GM23338 (cell line): ENCODE measurements at regions not wholly inside any gene's neighbourhood (a gene's known extent, or its start where the extent isn't known, plus 50 kb on each side); places are given as distances from the start of the nearest gene placed in this dataset.

Source experiments
- ATAC-seq: fragments of 200-7000 bp; cut with Tn5 transposase; 3 replicates; pipeline ENCODE4 v1.9.1; 2020
- DNase-seq: peaks from one replicate; pipeline ENCODE4 v3.0.0-alpha.2; 2015; ENCODE audit warnings: low spot score
- H2AFZ ChIP-seq: fragments of 200-600 bp; sonication (generic); 2 replicates; pipeline ENCODE4 v1.8.0; 2016; ENCODE audit warnings: antibody characterized with exemption, mild to moderate bottlenecking, moderate library complexity
- H3F3A ChIP-seq: fragments of 200-600 bp; sonication (generic); replicated peaks from 2 replicates; pipeline ENCODE4 v1.8.0; 2017; ENCODE audit warnings: antibody characterized with exemption, mixed run types, low read depth
- H3K27ac ChIP-seq: fragments of 200-600 bp; sonication (generic); 2 replicates; pipeline ENCODE4 v1.6.1; 2016; ENCODE audit warnings: low read depth
- H3K27me3 ChIP-seq: fragments of 200-600 bp; sonication (generic); 2 replicates; pipeline ENCODE4 v1.8.0; 2016; ENCODE audit warnings: mild to moderate bottlenecking, mixed run types, moderate library complexity; ENCODE audit not compliant: insufficient read depth
- H3K36me3 ChIP-seq: fragments of 200-600 bp; sonication (generic); 2 replicates; pipeline ENCODE4 v1.8.0; 2016; ENCODE audit warnings: mild to moderate bottlenecking; ENCODE audit not compliant: insufficient read depth
- H3K4me1 ChIP-seq: fragments of 200-600 bp; sonication (generic); 2 replicates; pipeline ENCODE4 v1.8.0; 2016; ENCODE audit warnings: mild to moderate bottlenecking, moderate library complexity; ENCODE audit not compliant: insufficient read depth
- H3K4me2 ChIP-seq: fragments of 200-600 bp; sonication (generic); 2 replicates; pipeline ENCODE4 v1.7.1; 2017; ENCODE audit warnings: mixed run types
- H3K4me3 ChIP-seq: fragments of 200-600 bp; sonication (generic); 2 replicates; pipeline ENCODE4 v1.6.1; 2016; ENCODE audit warnings: mixed run types
- H3K79me2 ChIP-seq: fragments of 200-600 bp; sonication (generic); replicated peaks from 2 replicates; pipeline ENCODE4 v1.8.0; 2017; ENCODE audit warnings: mild to moderate bottlenecking; ENCODE audit not compliant: insufficient read depth
- H3K9me2 ChIP-seq: fragments of 200-600 bp; sonication (generic); 2 replicates; pipeline ENCODE4 v1.8.0; 2017; ENCODE audit not compliant: insufficient read depth
- H4K20me1 ChIP-seq: fragments of 200-600 bp; sonication (generic); replicated peaks from 2 replicates; pipeline ENCODE4 v1.8.0; 2017; ENCODE audit warnings: mild to moderate bottlenecking; ENCODE audit not compliant: insufficient read depth
- H3K27ac Mint-ChIP-seq: 2 replicates; pipeline ENCODE4 v1.8.0; 2020; ENCODE audit warnings: inconsistent platforms, mild to moderate bottlenecking, moderate library complexity, mixed read lengths
- H3K27me3 Mint-ChIP-seq: 3 replicates; pipeline ENCODE4 v1.8.0; 2022; ENCODE audit warnings: low read depth, mild to moderate bottlenecking, moderate library complexity, mixed read lengths, inconsistent platforms; ENCODE audit not compliant: insufficient read depth, poor library complexity
- H3K36me3 Mint-ChIP-seq: 3 replicates; pipeline ENCODE4 v1.8.0; 2021; ENCODE audit warnings: low read depth, mild to moderate bottlenecking, inconsistent platforms, moderate library complexity, mixed read lengths
- H3K4me1 Mint-ChIP-seq: 3 replicates; pipeline ENCODE4 v1.8.0; 2020; ENCODE audit warnings: mild to moderate bottlenecking, inconsistent platforms, mixed read lengths
- H3K4me3 Mint-ChIP-seq: 3 replicates; pipeline ENCODE4 v1.8.0; 2021; ENCODE audit warnings: moderate library complexity, mild to moderate bottlenecking, inconsistent platforms, mixed read lengths
- H3K9me3 Mint-ChIP-seq: 3 replicates; pipeline ENCODE4 v1.8.0; 2020; ENCODE audit warnings: moderate library complexity, mild to moderate bottlenecking, inconsistent platforms, mixed read lengths
- CREB1 ChIP-seq: fragments of 250-450 bp; sonication (Bioruptor Pico); IDR thresholded peaks from 2 replicates; pipeline ENCODE4 v1.5.0; 2020; ENCODE audit warnings: low read depth, mild to moderate bottlenecking, moderate library complexity
- CTCF ChIP-seq, 2 experiments: fragments of 200-600 bp in 1 of 2; sonication (generic) in 1 of 2; conservative IDR thresholded peaks; 2 replicates each; pipeline versions ENCODE4 v1.5.1 to v1.6.1; 2016 to 2017; ENCODE audit warnings: antibody characterized with exemption in 2 of 2, low read depth in 2 of 2, mild to moderate bottlenecking in 2 of 2, moderate library complexity in 1 of 2
- ETS1 ChIP-seq: IDR thresholded peaks from 2 replicates; pipeline ENCODE4 v1.6.1; 2016; ENCODE audit warnings: antibody characterized with exemption
- JUNB ChIP-seq: IDR thresholded peaks from one replicate; pipeline ENCODE4 v1.6.1; 2016; ENCODE audit warnings: antibody characterized with exemption; ENCODE audit not compliant: unreplicated experiment
- POLR2AphosphoS5 ChIP-seq: IDR thresholded peaks from 2 replicates; pipeline ENCODE4 v1.6.1; 2016; ENCODE audit warnings: antibody characterized with exemption, low read depth
- REST ChIP-seq: IDR thresholded peaks from one replicate; pipeline ENCODE4 v1.6.1; 2018; ENCODE audit warnings: antibody characterized with exemption; ENCODE audit not compliant: unreplicated experiment
- STAT1 ChIP-seq: IDR thresholded peaks from one replicate; pipeline ENCODE4 v1.6.1; 2016; ENCODE audit warnings: antibody characterized with exemption; ENCODE audit not compliant: unreplicated experiment
- ZNF331 ChIP-seq: fragments of 250-450 bp; sonication (Bioruptor Pico); IDR thresholded peaks from 2 replicates; pipeline ENCODE4 v1.5.0; 2020; ENCODE audit warnings: low read depth, mild to moderate bottlenecking, moderate library complexity
- ZNF462 ChIP-seq: fragments of 250-450 bp; sonication (Bioruptor Pico); IDR thresholded peaks from 2 replicates; pipeline ENCODE4 v1.5.0; 2020; ENCODE audit warnings: mild to moderate bottlenecking, moderate library complexity

GRCh38 chrX:145716226-145716625 is 101.4 kb upstream of the SLITRK2 start:
- Mint-ChIP-seq H3K9me3 (peaks cover 60% of the 10 kb centered on the region), H3K27me3 (no peaks in the 10 kb centered on the region), H3K36me3 (0 out of 3 replicates have a peak, but pooled peaks cover 3% of the 10 kb centered on the region), H3K27ac (no peak overlapping the region), H3K4me3 (no peak overlapping the region), H3K4me1 (no peaks in the 10 kb centered on the region)
- no peaks in the 10 kb centered on the region for H3F3A ChIP-seq
- H2AFZ ChIP-seq, result no peak overlapping the region
- no peak overlapping the region for H3K4me2 ChIP-seq
- H4K20me1 ChIP-seq, result no peaks in the 10 kb centered on the region
- H3K27ac ChIP-seq, result no peak overlapping the region
- no peaks in the 10 kb centered on the region for H3K4me1 ChIP-seq
- H3K27me3 ChIP-seq, result no peaks in the 10 kb centered on the region
- H3K36me3 ChIP-seq, result no peaks in the 10 kb centered on the region
- no peaks in the 10 kb centered on the region for H3K79me2 ChIP-seq
- no peak for DNase-seq
- TF ChIP-seq STAT1 (no peak), ZNF331 (no peak), REST (no peak), CTCF (conservative IDR thresholded peaks at IDR 0.05; ENCODE audit: low read depth in 2 of 2) (no peak), ZNF462 (CRISPR knock-in tag) (no peak), CREB1 (CRISPR knock-in tag) (no peak), ETS1 (no peak), POLR2AphosphoS5 (no peak), JUNB (no peak)
- H3K9me2 ChIP-seq, result no peaks in the 10 kb centered on the region
- ATAC-seq, result no peak
- H3K4me3 ChIP-seq, result no peak overlapping the region
